ENCODE measurements at regions not wholly inside any gene's neighbourhood (a gene's known extent, or its start where the extent isn't known, plus 50 kb on each side); places are given as distances from the start of the nearest gene placed in this dataset.
"Not testable (repeated sequence)": the region's sequence is repeated elsewhere in the genome, so short reads cannot be mapped to it uniquely, and the experiment has no call there.

DNA sequence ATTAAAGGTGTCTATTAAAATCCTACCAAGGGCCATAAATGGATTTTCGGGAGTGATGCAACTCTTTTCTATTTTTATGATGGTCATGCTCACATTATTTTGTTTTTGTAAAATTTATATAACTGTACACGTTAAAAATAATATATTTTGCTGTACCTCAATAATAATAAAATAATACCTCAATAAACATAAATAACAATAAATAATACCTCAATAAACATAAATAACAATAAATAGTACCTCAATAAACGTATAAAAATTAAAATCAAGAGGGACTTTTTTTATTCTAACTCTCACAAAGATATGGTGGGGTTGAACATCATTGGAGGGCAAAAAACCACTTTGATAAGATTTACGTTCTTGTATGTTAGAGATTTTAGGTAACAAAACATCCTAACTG is 1189.6 kb upstream of the CELF2 start:
- DNase-seq, result no peak

DNA sequence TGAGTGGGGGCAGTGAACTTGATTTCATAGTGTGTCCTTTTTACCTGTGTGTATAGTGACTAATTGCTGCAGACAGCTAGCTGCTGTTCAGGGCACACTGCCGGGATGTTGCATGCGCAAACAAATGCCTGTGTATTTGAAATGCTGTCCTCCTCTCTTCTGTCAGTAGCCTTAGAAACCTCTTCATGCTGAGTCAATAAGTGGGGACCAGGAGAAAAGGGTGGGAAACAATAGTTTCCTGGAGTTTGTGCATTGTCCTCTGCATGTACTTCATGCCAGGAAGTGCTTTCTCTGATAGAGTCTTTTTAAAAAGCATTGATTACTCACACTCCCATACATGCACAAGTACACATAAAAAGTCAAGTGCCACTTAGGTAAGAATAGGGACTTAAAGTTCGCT is 1183.7 kb upstream of the CELF2 start:
- DNase-seq, result no peak

DNA sequence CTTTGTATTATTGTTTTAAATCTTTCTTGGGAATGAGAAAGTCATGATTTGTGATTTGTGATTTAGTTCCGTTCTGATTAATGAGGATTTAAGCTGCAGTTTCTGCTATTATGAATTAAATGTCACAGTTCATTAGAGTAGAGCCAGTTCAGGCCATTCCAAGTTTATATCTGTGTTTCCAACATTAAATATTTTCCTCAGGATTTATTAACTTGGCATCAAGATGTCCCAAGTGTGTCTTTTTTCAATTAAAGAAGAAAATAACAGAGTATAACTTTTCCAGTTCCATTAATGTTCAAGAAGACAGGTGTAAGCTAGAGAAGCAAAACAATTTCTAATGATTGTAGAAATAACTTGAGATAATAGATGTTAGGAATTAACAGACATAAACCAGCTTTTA is 1183.2 kb upstream of the CELF2 start:
- no peak for DNase-seq

DNA sequence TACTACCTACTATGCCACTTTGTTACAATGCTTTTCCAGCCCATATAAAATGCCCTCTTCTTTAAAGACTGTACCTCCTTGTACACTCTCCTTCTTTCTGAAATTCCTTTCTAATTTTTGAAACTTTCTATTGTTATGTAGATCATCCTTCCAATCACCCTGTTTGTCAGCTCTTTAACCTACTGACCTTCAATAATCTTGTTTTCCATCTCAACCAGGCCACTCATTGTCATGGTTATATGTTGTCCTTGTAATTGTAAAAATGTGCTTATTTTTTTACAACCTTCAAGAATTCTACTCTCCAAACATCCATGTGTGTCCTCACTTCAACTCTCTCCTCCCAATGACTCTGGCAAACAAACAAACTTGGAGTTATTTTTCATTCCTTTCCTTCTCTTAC is 1172.6 kb upstream of the CELF2 start:
- no peak for DNase-seq

DNA sequence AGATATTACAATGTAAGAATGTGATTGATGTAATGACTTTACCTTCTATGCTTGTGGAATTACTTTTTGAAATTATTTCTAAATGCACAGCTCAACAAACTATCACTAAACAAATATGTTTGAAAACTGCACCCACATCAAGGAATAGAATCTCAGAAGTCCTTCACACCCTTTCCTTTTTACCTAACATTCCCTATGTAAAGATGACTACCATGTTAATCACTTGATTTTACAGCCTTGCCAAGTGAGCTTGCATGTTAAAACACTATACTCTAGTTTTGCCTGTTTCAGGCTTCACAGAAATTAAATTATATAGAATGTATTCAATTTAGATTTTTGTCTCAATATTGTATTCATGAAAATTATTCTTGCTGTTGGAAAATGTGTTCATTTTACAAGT is 1169.4 kb upstream of the CELF2 start:
- no peak for DNase-seq

DNA sequence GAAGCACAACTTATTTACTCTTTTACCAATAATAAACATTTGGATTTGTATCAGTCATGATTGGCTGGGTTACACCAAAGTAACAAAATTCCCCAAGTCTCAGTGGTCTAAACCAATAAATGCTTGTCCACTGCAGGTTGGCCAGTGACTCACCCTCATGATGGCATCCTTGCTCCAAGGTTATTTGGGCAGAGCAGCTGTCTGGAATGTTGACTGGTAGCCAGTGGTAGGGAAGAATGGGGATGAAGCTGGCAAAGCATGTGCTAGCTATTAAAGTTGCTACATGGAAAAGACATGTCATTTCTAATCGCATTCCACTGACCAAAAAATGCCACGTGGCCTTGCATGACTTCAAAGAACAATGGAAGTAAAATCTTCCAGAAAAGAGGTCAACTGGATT is 1168.7 kb upstream of the CELF2 start:
- DNase-seq, result no peak

DNA sequence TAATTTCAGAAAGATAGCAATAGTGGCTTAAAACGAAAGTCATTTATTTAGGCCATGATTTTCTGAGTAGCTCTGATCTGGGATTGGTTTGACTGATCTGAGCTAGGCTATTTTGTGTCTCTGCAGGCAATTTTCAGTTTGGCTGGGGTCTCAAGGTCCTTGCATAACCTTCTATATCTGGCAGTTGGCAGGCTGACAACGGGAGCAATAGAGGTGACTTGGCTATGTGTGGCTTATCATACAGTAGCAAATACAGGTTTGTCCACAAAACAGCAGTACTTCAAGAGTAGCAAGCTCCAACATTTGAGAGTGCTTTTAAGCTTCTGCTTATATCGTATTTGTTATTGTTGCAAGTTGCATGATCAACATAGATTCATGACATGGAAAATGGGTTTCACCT is 1167.3 kb upstream of the CELF2 start:
- no peak for DNase-seq

DNA sequence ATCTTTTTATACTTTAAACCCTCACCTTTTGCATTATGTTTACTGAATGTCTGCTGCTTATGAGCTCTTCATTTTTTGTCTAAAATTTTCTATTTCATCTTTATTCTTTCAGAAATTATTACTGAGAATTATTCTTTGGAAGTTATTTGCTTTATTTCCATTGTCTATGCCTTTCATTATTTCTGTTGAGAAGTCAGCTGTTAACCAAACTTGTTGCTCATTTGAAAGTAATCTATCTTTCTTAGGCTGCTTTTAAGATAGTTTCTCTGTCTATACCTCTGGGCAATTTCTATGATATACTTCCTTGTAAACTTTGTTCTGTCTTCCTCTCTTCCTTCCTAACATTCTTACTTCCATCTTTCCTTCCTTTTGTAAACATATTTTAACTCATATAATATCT is 1165.9 kb upstream of the CELF2 start:
- no peak for DNase-seq

DNA sequence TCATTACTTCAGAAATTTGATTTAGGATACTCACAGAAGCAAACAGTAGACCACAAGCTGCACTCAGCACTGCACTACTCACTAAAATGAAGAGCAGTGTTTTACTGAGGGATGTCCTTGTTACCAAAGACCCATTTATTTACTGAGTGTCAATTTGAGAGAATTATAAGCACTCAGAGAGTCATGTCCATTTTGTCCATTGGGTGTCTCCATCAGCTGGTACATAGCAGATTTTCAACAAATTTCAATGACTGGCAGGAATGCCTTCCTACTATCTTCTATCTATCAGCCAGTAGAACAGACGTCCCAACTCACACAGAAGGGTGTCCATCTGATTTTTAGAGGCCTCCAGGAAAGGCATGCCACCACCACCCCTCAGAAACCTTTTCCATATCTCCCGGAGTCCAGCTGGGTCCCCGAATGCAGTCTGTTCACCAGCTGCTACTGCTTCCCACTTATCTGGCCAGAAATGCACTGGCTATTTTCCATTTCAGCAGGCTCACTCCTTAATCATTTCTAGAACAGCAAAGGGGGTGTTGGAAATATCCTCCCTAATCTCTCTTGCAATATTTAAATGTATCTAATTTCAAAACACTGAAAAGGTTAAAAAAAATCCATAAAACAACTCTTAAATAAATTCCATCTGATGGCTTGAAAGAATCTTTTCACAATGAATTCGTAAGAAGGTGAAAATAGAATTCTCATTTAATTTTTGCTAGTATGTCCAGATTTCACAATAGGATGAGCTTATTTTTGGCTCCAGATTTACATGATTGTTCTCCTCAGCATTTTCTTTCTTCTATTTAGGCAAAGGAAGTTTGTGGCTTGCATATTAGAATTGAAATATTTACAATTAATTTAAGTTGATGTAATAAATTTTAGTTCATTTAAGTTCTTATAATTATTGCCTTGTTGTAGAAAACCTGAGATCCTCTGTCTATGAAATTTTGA is 1164.0 kb upstream of the CELF2 start:
- DNase-seq, result no peak

DNA sequence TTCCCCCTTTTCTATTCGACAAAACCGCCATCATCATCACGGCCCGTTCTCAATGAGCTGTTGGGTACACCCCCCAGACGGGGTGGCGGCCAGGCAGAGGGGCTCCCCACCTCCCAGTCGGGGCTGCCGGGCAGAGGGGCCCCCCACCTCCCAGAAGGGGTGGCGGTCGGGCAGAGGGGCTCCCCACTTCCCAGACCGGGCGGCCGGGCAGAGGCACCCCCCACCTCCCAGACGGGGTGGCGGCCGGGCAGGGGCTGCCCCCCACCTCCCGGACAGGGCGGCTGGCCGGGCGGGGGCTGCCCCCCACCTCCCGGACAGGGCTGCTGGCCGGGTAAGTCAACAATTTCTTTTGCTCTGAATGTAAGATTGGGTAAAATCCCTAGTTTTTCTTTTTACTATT is 1162.2 kb upstream of the CELF2 start:
- not testable (repeated sequence) for DNase-seq

DNA sequence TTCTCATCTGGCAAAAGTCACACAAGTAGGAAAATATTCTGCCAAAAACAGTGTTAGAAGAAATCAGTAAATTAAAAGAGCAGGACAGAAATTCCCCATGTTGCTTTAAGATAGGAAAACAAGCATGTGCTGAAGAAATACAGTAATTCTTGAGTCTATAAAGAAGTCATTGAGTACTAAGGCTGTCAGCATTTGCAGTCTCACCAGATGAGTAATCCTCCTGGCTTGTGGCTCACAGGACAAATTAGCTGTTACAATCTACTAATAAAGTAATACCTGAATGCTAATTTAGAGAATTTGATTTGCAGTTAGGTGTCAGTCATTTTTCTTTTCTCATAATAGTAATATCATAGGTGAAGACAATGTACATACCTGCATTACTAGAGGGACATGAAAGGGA is 1158.9 kb upstream of the CELF2 start:
- DNase-seq, result no peak

DNA sequence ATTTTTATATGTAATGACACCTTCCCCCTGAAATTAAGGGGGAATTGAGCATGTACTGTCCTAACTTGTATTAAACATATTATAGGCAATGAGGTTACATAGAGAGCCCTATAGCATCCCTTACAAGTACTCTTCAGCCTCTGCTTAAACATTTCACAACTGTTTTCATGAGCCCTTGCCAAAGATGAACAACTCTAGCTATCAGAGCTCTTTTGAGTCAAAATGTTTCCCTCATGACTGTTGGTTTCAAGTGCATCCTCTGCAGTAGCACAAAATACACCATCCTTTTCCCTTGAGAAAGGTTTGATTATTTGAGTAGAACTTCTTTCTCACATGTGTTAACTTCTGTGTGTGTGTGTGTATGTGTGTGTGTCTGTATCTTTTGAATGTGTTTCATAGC is 1157.6 kb upstream of the CELF2 start:
- DNase-seq, result no peak

DNA sequence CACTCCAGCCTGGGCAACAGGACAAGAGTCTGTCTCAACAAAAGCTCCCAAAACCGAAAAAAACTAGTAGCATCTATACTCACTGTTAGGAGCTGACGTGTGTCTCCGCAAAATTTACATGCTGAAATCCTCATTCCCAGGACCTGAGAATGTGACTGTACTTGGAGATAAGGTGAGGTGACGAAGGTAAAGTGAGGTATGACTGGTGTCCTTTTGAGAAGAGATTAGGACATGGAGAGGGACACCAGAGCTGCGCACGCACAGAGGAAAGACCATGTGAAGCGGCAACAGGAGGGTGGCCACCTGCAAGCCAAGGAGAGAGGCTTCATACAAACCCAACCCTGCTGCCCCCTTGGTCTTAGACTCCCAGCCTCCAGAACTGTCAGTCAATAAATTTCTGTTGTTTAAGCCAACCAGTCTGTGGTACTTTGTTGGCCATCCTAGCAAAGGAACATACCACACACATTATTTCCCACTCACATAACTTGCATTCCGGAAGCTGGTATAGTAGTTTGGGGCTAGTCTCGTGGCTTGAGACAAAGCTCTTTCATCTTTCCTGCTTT is 1154.0 kb upstream of the CELF2 start:
- DNase-seq, result no peak

DNA sequence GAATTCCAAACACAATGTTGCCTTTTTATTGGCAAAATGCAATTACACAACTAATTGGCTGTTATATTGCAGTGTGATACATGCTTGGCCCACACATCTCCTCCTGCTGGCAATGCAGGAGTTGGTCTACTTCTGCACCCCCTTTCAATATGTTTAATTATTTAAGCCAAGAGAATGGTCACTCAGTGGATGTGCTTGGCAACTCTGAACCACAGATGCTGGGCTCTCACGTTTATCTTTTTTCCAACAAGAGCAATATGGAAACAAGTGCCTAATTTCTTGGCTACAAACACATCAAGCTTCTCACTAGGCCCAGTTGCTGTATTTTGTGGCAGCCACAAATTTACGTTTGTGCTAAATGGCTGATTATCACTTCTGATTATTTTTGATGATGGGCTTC is 1149.2 kb upstream of the CELF2 start:
- DNase-seq, result no peak

DNA sequence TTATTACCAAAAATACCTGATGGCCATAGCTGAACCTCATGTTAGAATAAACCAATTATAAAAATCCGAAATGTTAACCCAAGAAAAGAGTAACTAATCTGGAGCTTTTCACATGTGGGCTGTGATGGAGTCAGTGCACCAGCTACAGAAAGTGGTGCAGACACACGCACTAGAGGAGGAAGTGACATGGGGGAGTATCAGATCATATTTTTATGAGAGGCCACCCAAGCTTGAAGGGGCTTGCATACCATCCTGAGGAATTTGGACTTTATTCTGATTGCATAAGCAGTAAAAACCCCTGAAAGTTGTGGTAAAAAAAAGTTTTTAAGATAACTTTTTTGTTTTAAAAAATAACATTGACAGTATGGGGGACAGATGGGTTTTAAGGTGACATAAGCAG is 1148.5 kb upstream of the CELF2 start:
- no peak for DNase-seq

DNA sequence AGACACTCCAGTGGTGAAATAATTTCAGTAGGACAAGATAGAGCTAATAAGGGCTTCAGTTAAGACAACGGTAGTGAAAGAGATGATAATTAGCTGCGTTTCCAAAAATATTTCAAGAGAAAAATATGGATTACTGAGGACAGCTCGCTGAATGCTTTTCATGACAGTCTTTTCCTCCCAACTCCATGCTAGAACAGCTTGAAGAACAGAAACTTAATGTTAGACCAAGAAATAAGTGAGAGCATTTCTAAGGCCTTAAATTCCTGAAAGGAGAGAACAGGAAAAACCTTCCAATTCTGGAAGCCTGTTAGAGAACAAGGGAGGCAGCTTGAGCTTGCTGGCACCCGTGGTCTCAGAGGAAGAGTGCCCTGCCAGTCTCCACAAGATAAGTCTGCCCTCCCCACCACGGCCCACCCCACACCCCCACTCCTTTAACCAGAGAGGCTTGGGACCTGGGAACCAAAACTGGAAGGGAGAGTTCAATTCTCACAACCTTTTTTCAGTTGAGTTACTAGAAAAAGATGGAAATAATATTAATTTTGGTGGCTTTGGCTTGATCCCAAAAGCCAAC is 1148.0 kb upstream of the CELF2 start:
- DNase-seq, result no peak

DNA sequence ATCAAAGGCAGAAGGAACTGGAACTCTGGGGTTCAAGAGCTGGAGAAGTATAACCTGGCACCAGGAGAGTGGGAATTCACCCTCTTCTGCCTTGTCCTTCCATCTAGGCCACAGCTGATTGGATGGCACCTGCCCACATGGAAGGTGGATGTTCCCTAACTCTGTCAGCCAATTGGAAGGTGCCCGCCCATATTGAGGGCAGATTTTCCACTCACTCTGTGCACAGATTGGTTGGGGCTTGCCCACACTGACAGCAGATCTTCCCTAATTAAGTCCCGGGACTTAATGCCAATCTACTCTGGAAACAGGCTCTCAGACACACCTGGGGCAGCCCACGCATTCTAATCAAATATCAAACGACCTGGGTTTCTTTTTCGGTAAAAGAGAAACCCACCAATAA is 1142.3 kb upstream of the CELF2 start:
- no peak for DNase-seq

DNA sequence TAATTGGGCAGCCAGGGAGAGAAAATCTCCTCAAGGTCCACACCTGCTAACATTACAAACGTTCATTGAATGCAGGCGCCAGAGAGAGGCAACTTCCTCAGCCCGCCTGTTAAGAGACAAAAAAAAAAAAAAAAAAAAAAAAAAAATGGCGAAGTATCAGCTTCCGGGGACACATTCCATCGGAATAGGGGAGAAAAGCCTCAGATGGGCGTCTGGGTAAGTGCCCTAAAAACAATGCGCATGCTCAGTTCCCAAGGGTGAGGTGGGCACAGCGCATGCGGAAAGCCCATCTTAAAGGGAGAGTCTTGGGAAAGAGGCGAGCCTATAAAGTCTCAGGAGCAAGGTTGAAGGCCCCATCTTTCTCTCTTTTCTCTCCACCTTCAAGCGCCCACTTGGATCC is 1139.7 kb upstream of the CELF2 start:
- DNase-seq, result no peak

DNA sequence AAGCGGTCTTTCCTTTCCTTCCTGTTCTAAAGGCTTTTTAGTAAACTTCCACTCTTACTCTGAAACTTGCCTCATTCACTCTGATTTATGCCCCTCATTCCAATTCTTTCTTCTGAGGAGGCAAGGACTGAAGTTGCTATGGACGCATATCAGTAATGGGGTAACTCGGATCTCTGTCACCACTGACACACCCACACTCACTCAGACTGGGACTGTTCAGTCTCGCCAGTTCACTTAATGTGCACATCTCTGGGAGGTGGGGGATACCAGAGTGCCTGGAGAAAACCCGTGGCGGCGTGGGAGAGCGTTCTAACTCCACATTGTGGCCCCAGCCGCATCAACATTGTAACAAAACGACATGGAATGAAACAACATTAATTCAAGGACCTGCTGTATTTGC is 1139.3 kb upstream of the CELF2 start:
- no peak for DNase-seq

DNA sequence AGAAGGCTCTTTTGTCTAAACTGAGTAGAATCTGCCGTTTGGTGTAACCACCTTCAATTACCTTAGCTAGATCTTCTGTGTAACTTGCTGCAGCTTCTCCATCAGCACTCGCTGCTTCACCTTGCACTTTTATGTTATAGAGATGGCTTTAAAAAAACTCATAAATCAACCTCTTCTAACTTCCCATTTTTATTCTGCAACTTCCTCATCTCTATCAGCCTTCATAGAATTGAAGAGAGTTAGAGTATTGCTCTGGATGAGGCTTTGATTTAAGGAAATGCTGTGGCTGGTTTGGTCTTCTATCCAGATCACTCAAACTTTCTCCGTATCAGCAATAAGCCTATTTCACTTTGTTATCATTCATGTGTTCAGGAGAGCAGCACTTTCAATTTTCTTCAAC is 1131.9 kb upstream of the CELF2 start:
- DNase-seq, result no peak

DNA sequence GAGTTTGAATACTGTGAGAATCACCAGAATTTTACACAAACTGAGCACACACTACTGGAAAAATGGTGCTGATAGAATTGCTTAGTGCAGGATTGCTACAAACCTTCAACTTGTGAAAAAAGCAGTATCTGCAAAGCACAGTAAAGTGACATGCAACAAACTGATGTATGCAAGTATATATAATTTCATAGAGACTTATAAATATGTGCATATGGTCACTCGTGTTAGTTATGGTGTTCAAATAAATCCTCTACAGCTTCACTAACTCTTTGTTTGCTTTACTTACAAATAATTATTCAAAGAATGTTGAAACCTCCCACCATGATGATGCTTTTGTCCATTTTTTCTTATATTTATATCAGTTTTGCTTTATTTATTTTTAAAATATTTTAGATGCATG is 1130.9 kb upstream of the CELF2 start:
- no peak for DNase-seq

DNA sequence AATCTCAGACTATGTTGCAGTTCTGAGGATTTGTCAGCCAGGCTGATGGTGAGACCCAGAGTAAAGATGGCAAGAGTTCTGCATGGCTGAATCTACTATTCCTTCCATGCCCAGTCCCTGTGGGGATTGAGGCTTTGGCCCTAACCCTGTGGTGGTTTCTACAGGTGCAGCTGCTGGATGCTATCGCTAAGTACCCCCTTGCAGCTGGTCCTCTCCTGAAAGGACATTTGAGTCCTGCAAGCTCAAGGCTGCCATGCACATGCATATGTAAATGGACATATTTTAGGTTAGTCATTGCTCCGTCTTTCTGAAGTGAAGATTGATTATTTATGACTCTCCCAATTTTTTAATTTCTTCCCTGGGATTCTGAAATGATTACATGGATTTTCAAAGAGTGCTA is 1122.2 kb upstream of the CELF2 start:
- DNase-seq, result no peak

DNA sequence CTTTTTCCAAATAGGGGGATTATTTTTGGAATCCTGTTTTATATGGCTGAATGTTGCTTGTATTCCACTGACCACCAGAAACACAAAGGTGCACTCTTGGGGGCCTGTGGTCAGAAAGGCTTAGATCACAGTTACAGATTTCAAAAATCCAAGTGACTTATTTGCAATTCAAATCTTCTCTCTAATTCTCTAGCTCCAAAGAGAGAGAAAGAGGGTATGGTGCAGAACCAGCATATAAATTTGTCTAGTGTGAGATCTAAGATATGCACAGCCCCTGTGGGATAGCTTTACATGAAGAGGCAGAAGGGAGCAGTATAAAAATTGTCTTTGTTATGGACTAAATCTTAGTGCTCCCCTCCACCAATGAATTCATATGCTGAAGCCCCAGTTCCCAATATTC is 1121.7 kb upstream of the CELF2 start:
- no peak for DNase-seq

DNA sequence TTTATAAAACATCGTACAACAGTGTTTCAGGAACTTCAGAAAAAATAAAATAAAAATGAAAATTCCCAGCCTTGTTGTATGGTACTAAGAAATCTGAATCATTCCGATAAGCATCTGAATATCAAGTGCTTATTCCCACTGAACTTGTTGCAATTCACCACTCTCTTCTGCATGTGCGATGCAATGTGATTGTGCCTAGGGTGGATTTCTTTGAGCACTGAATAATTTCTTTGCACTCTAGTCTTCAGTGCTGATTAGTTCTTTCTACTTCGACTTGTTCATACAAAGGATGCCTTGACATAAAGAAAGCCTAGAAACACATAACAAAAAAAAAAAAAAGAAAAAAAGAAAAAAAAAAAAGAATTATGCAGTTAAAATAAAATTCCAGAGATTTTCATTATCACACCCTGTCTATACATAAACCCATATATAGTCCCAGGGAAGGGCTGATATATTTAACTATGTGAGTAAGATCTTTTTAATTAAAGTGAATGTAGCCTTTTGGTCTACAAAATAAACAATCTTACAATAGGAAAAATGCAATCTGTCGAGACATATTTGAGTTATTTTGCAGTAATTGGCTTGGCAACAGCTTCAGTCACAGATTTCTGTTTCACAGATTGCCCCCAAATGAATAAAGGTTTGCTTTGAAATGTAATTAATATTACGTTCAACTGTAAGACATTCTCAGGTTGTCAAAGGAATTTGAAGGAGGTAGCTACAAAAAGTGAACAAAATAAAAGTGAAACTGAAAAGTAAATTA is 1118.9 kb upstream of the CELF2 start:
- DNase-seq, result no peak

Data from KG1 (cell line).